ENCODE measurements at regions not wholly inside any gene's neighbourhood (a gene's known extent, or its start where the extent isn't known, plus 50 kb on each side); places are given as distances from the start of the nearest gene placed in this dataset.
A peak's percentile ranks its signal among the peaks of the same experiment; 100 is the strongest.

GRCh38 chr3:147007736-147008245, 398.6 kb downstream of the ZIC4 start:
- no peak for DNase-seq

- DNase-seq = no peak
These were observed 397.6 kb upstream of the PLSCR5 start for GRCh38 chr3:147002721-147003120.

- DNase-seq = no peak
These were observed 395.1 kb upstream of the PLSCR5 start for GRCh38 chr3:147000274-147000673.

- no peak for DNase-seq
These were observed 386.8 kb upstream of the PLSCR5 start for GRCh38 chr3:146991907-146992306.

GRCh38 chr3:146975476-146975875, 370.3 kb upstream of the PLSCR5 start:
- peak; percentile 27 for DNase-seq

GRCh38 chr3:146975032-146975431, 369.9 kb upstream of the PLSCR5 start:
- no peak for DNase-seq

- DNase-seq = no peak
These were observed 368.9 kb upstream of the PLSCR5 start for GRCh38 chr3:146974001-146974400.

GRCh38 chr3:146972726-146973125, 367.6 kb upstream of the PLSCR5 start:
- no peak for DNase-seq

- no peak for DNase-seq
These were observed 365.1 kb upstream of the PLSCR5 start for GRCh38 chr3:146970236-146970635.

GRCh38 chr3:146969356-146969755, 364.2 kb upstream of the PLSCR5 start:
- no peak for DNase-seq

GRCh38 chr3:146968204-146968651, 363.1 kb upstream of the PLSCR5 start:
- DNase-seq = no peak

- DNase-seq = no peak
These were observed 362.6 kb upstream of the PLSCR5 start for GRCh38 chr3:146967783-146968182.

GRCh38 chr3:146966124-146966523, 361.0 kb upstream of the PLSCR5 start:
- DNase-seq = no peak

GRCh38 chr3:146953511-146953981, 348.4 kb upstream of the PLSCR5 start:
- DNase-seq = no peak

- DNase-seq = no peak
These were observed 343.8 kb upstream of the PLSCR5 start for GRCh38 chr3:146948985-146949384.

GRCh38 chr3:146948186-146948585, 343.0 kb upstream of the PLSCR5 start:
- DNase-seq = no peak

GRCh38 chr3:146929696-146930095, 324.6 kb upstream of the PLSCR5 start:
- DNase-seq = no peak

GRCh38 chr3:146928421-146929059, 323.4 kb upstream of the PLSCR5 start:
- no peak for DNase-seq

GRCh38 chr3:146921693-146922092, 316.5 kb upstream of the PLSCR5 start:
- no peak for DNase-seq

GRCh38 chr3:146914409-146914808, 309.3 kb upstream of the PLSCR5 start:
- DNase-seq = no peak

- no peak for DNase-seq
These were observed 307.3 kb upstream of the PLSCR5 start for GRCh38 chr3:146912241-146913015.

- DNase-seq = no peak
These were observed 298.8 kb upstream of the PLSCR5 start for GRCh38 chr3:146903927-146904326.

- no peak for DNase-seq
These were observed 294.0 kb upstream of the PLSCR5 start for GRCh38 chr3:146899171-146899570.

GRCh38 chr3:146896711-146897110, 291.6 kb upstream of the PLSCR5 start:
- no peak for DNase-seq
